ENCODE measurements at regions not wholly inside any gene's neighbourhood (a gene's known extent, or its start where the extent isn't known, plus 50 kb on each side); places are given as distances from the start of the nearest gene placed in this dataset.

GRCh38 chr10:131513445-131513844 is 201.9 kb upstream of the TCERG1L start:
- POLR2A ChIA-PET = no interaction called here
- intact Hi-C loops (cut with micrococcal nuclease; ENCODE audit: unreplicated experiment) = no loop called here
- H3K27me3 ChIP-seq (replicated peaks; ENCODE audit: control insufficient read depth, insufficient read depth, low read length) = no peaks in the 10 kb centered on the region
- CTCF ChIA-PET = no interaction called here
- H3K4me3 ChIP-seq (ENCODE audit: low read depth, low read length) = no peak overlapping the region
- H3K27ac Mint-ChIP-seq (ENCODE audit: unreplicated experiment) = no peak overlapping the region
- peaks cover 10% of the 10 kb centered on the region for H3K9me3 Mint-ChIP-seq (ENCODE audit: unreplicated experiment)
- no peaks in the 10 kb centered on the region for H3K4me1 ChIP-seq
- H3K27me3 Mint-ChIP-seq (ENCODE audit: insufficient read depth, unreplicated experiment) = peaks cover 10% of the 10 kb centered on the region
- DNase-seq = no peak
- no peak overlapping the region for H3K4me3 Mint-ChIP-seq (ENCODE audit: unreplicated experiment)
- H3K36me3 ChIP-seq (ENCODE audit: control insufficient read depth, insufficient read depth, low read length) = no peaks in the 10 kb centered on the region
- TF ChIP-seq CTCF (IDR thresholded peaks at IDR 0.05; ENCODE audit: insufficient read depth in 1 of 2, low read depth in 1 of 2, low read length in 1 of 2, severe bottlenecking in 1 of 2, unreplicated experiment in 1 of 2) = no peak
- no peaks in the 10 kb centered on the region for H3K4me1 Mint-ChIP-seq (ENCODE audit: low read depth, unreplicated experiment)
- H3K9me3 ChIP-seq = no peaks in the 10 kb centered on the region
- no TSS peak for BruUV-seq (replicated peaks)
- no peaks in the 10 kb centered on the region for H3K36me3 Mint-ChIP-seq (ENCODE audit: insufficient read depth, unreplicated experiment)

- Histone ChIP-seq H3K9me3 (no peaks in the 10 kb centered on the region), H3K4me3 (ENCODE audit: low read depth, low read length) (no peak overlapping the region), H3K27me3 (replicated peaks; ENCODE audit: control insufficient read depth, insufficient read depth, low read length) (no peaks in the 10 kb centered on the region), H3K4me1 (no peaks in the 10 kb centered on the region), H3K36me3 (ENCODE audit: control insufficient read depth, insufficient read depth, low read length) (no peaks in the 10 kb centered on the region)
- BruUV-seq (replicated peaks) = no TSS peak
- CTCF ChIA-PET = no interaction called here
- POLR2A ChIA-PET = no interaction called here
- Mint-ChIP-seq H3K4me1 (ENCODE audit: low read depth, unreplicated experiment) (no peaks in the 10 kb centered on the region), H3K27ac (ENCODE audit: unreplicated experiment) (no peak overlapping the region), H3K4me3 (ENCODE audit: unreplicated experiment) (no peak overlapping the region), H3K9me3 (ENCODE audit: unreplicated experiment) (peaks cover 7% of the 10 kb centered on the region), H3K36me3 (ENCODE audit: insufficient read depth, unreplicated experiment) (no peaks in the 10 kb centered on the region), H3K27me3 (ENCODE audit: insufficient read depth, unreplicated experiment) (peaks cover 10% of the 10 kb centered on the region)
- TF ChIP-seq CTCF (IDR thresholded peaks at IDR 0.05; ENCODE audit: insufficient read depth in 1 of 2, low read depth in 1 of 2, low read length in 1 of 2, severe bottlenecking in 1 of 2, unreplicated experiment in 1 of 2) = no peak
- intact Hi-C loops (cut with micrococcal nuclease; ENCODE audit: unreplicated experiment) = no loop called here
- DNase-seq = no peak
Observed at GRCh38 chr10:131513901-131514300, 202.4 kb upstream of the TCERG1L start.

GRCh38 chr10:131514454-131514853 is 202.9 kb upstream of the TCERG1L start:
- no peaks in the 10 kb centered on the region for H3K36me3 Mint-ChIP-seq (ENCODE audit: insufficient read depth, unreplicated experiment)
- Histone ChIP-seq H3K27me3 (replicated peaks; ENCODE audit: control insufficient read depth, insufficient read depth, low read length) (no peaks in the 10 kb centered on the region), H3K4me1 (no peaks in the 10 kb centered on the region), H3K36me3 (ENCODE audit: control insufficient read depth, insufficient read depth, low read length) (no peaks in the 10 kb centered on the region), H3K9me3 (no peaks in the 10 kb centered on the region), H3K4me3 (ENCODE audit: low read depth, low read length) (no peak overlapping the region)
- H3K4me3 Mint-ChIP-seq (ENCODE audit: unreplicated experiment) = no peak overlapping the region
- intact Hi-C loops (cut with micrococcal nuclease; ENCODE audit: unreplicated experiment) = no loop called here
- H3K9me3 Mint-ChIP-seq (ENCODE audit: unreplicated experiment) = peaks cover 2% of the 10 kb centered on the region
- peaks cover 12% of the 10 kb centered on the region for H3K27me3 Mint-ChIP-seq (ENCODE audit: insufficient read depth, unreplicated experiment)
- no peaks in the 10 kb centered on the region for H3K4me1 Mint-ChIP-seq (ENCODE audit: low read depth, unreplicated experiment)
- TF ChIP-seq CTCF (IDR thresholded peaks at IDR 0.05; ENCODE audit: insufficient read depth in 1 of 2, low read depth in 1 of 2, low read length in 1 of 2, severe bottlenecking in 1 of 2, unreplicated experiment in 1 of 2) = no peak
- BruUV-seq (replicated peaks) = no TSS peak
- POLR2A ChIA-PET = no interaction called here
- CTCF ChIA-PET = no interaction called here
- no peak for DNase-seq
- H3K27ac Mint-ChIP-seq (ENCODE audit: unreplicated experiment) = no peak overlapping the region

All from Caco-2 (cell line).